ENCODE measurements at regions not wholly inside any gene's neighbourhood (a gene's known extent, or its start where the extent isn't known, plus 50 kb on each side); places are given as distances from the start of the nearest gene placed in this dataset.

- TF ChIP-seq EZH2phosphoT487 (IDR thresholded peaks at IDR 0.05; ENCODE audit: borderline replicate concordance, low read depth, low read length) = no peak
- TF ChIP-seq, protein P1, sequence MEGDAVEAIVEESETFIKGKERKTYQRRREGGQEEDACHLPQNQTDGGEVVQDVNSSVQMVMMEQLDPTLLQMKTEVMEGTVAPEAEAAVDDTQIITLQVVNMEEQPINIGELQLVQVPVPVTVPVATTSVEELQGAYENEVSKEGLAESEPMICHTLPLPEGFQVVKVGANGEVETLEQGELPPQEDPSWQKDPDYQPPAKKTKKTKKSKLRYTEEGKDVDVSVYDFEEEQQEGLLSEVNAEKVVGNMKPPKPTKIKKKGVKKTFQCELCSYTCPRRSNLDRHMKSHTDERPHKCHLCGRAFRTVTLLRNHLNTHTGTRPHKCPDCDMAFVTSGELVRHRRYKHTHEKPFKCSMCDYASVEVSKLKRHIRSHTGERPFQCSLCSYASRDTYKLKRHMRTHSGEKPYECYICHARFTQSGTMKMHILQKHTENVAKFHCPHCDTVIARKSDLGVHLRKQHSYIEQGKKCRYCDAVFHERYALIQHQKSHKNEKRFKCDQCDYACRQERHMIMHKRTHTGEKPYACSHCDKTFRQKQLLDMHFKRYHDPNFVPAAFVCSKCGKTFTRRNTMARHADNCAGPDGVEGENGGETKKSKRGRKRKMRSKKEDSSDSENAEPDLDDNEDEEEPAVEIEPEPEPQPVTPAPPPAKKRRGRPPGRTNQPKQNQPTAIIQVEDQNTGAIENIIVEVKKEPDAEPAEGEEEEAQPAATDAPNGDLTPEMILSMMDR (conservative IDR thresholded peaks at IDR 0.05; ENCODE audit: low read length) = no peak
- ChIA-PET POLR2A (no interaction called here), CTCF (ENCODE audit: unreplicated experiment) (no interaction called here)
- Histone ChIP-seq H3K9me3 (ENCODE audit: low read length) (no peaks in the 10 kb centered on the region), H2AFZ (ENCODE audit: low read length) (no peak overlapping the region), H3K4me1 (ENCODE audit: insufficient read depth, low read length, poor library complexity, severe bottlenecking) (no peaks in the 10 kb centered on the region), H3K4me3 (ENCODE audit: low read depth, low read length, poor library complexity, severe bottlenecking) (no peak overlapping the region), H3K27ac (ENCODE audit: low read depth, low read length, poor library complexity, severe bottlenecking) (no peak overlapping the region), H3K4me2 (ENCODE audit: low read length) (no peak overlapping the region), H3K79me2 (ENCODE audit: insufficient read depth, low read depth, low read length) (no peaks in the 10 kb centered on the region), H3K9me2 (ENCODE audit: insufficient read depth, low read length) (no peaks in the 10 kb centered on the region), H4K20me1 (ENCODE audit: insufficient read depth, low read length) (no peaks in the 10 kb centered on the region), H3K36me3 (ENCODE audit: insufficient read depth, low read length) (no peaks in the 10 kb centered on the region)
- no peak for DNase-seq (ENCODE audit: low spot score)
- intact Hi-C loops (cut with micrococcal nuclease; ENCODE audit: unreplicated experiment) = no loop called here
- BruUV-seq (replicated peaks) = no TSS peak
Observed at GRCh38 chr4:65152205-65152604, 518.1 kb downstream of the EPHA5 start.

DNA sequence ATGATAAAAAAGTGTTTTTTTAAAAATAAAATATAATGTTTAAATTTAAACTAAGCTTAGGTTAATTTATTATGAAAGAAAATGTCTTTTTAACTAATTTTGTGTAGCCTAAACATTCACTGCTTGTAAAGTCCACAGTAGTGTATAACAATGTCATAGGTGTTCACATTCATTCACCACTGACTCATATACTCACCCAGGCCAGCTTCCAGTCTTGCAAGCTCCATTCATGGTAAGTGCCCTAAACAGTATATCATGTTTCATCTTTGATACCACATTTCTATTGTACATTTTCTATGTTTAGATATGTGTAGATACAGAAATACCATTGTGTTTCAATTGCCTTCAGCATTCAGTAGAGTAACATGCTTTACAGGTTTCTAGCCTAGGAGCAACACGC, 530.3 kb downstream of the EPHA5 start:
- Histone ChIP-seq H4K20me1 (ENCODE audit: insufficient read depth, low read length) (no peaks in the 10 kb centered on the region), H3K9me2 (ENCODE audit: insufficient read depth, low read length) (no peaks in the 10 kb centered on the region), H3K4me3 (ENCODE audit: low read depth, low read length, poor library complexity, severe bottlenecking) (no peak overlapping the region), H3K79me2 (ENCODE audit: insufficient read depth, low read depth, low read length) (no peaks in the 10 kb centered on the region), H2AFZ (ENCODE audit: low read length) (no peak overlapping the region), H3K4me2 (ENCODE audit: low read length) (no peak overlapping the region), H3K36me3 (ENCODE audit: insufficient read depth, low read length) (no peaks in the 10 kb centered on the region), H3K4me1 (ENCODE audit: insufficient read depth, low read length, poor library complexity, severe bottlenecking) (no peaks in the 10 kb centered on the region), H3K27ac (ENCODE audit: low read depth, low read length, poor library complexity, severe bottlenecking) (no peak overlapping the region), H3K9me3 (ENCODE audit: low read length) (no peaks in the 10 kb centered on the region)
- CTCF ChIA-PET (ENCODE audit: unreplicated experiment) = no interaction called here
- no peak for DNase-seq (ENCODE audit: low spot score)
- TF ChIP-seq, protein P1 (conservative IDR thresholded peaks at IDR 0.05; ENCODE audit: low read length) = no peak
- no peak for TF ChIP-seq EZH2phosphoT487 (IDR thresholded peaks at IDR 0.05; ENCODE audit: borderline replicate concordance, low read depth, low read length)
- POLR2A ChIA-PET = no interaction called here
- no TSS peak for BruUV-seq (replicated peaks)
- intact Hi-C loops (cut with micrococcal nuclease; ENCODE audit: unreplicated experiment) = no loop called here

GRCh38 chr4:65126200-65126599, 544.1 kb downstream of the EPHA5 start:
- Histone ChIP-seq H3K9me2 (ENCODE audit: insufficient read depth, low read length) (no peaks in the 10 kb centered on the region), H3K4me2 (ENCODE audit: low read length) (no peak overlapping the region), H3K79me2 (ENCODE audit: insufficient read depth, low read depth, low read length) (no peaks in the 10 kb centered on the region), H3K27ac (ENCODE audit: low read depth, low read length, poor library complexity, severe bottlenecking) (no peak overlapping the region), H4K20me1 (ENCODE audit: insufficient read depth, low read length) (no peaks in the 10 kb centered on the region), H2AFZ (ENCODE audit: low read length) (no peak overlapping the region), H3K9me3 (ENCODE audit: low read length) (no peaks in the 10 kb centered on the region), H3K4me1 (ENCODE audit: insufficient read depth, low read length, poor library complexity, severe bottlenecking) (no peaks in the 10 kb centered on the region), H3K36me3 (ENCODE audit: insufficient read depth, low read length) (no peaks in the 10 kb centered on the region), H3K4me3 (ENCODE audit: low read depth, low read length, poor library complexity, severe bottlenecking) (no peak overlapping the region)
- no TSS peak for BruUV-seq (replicated peaks)
- ChIA-PET CTCF (ENCODE audit: unreplicated experiment) (no interaction called here), POLR2A (no interaction called here)
- DNase-seq (ENCODE audit: low spot score) = no peak
- intact Hi-C loops (cut with micrococcal nuclease; ENCODE audit: unreplicated experiment) = no loop called here
- no peak for TF ChIP-seq EZH2phosphoT487 (IDR thresholded peaks at IDR 0.05; ENCODE audit: borderline replicate concordance, low read depth, low read length)
- TF ChIP-seq, protein P1 (conservative IDR thresholded peaks at IDR 0.05; ENCODE audit: low read length) = no peak

All from OCI-LY7 (cell line).